Hepatocyte (in vitro differentiated cells): ENCODE measurements at regions not wholly inside any gene's neighbourhood (a gene's known extent, or its start where the extent isn't known, plus 50 kb on each side); places are given as distances from the start of the nearest gene placed in this dataset.

Experiments
- DNase-seq: peaks from one replicate; pipeline ENCODE4 v3.0.0-alpha.2; 2016; ENCODE audit warnings: low spot score
- H2AFZ ChIP-seq: fragments of 200-600 bp; sonication (generic); 2 replicates; pipeline ENCODE4 v1.6.0; 2016; ENCODE audit warnings: antibody characterized with exemption, mild to moderate bottlenecking
- H3K27ac ChIP-seq: fragments of 200-600 bp; sonication (generic); 2 replicates; pipeline ENCODE4 v1.5.1; 2016; ENCODE audit warnings: mild to moderate bottlenecking
- H3K27me3 ChIP-seq: fragments of 200-600 bp; sonication (generic); 2 replicates; pipeline ENCODE4 v1.6.1; 2016
- H3K36me3 ChIP-seq: fragments of 200-600 bp; sonication (generic); replicated peaks from 2 replicates; pipeline ENCODE4 v1.5.1; 2016; ENCODE audit warnings: low read depth; ENCODE audit not compliant: insufficient read depth
- H3K4me1 ChIP-seq: fragments of 200-600 bp; sonication (generic); 2 replicates; pipeline ENCODE4 v1.5.1; 2016; ENCODE audit warnings: mild to moderate bottlenecking, moderate library complexity; ENCODE audit not compliant: insufficient read depth
- H3K4me2 ChIP-seq: fragments of 200-600 bp; sonication (generic); 2 replicates; pipeline ENCODE4 v1.6.0; 2016
- H3K4me3 ChIP-seq: fragments of 200-600 bp; sonication (generic); 2 replicates; pipeline ENCODE4 v1.5.1; 2016; ENCODE audit warnings: mild to moderate bottlenecking
- H3K79me2 ChIP-seq: fragments of 200-600 bp; sonication (generic); 2 replicates; pipeline ENCODE4 v1.6.0; 2017; ENCODE audit warnings: mild to moderate bottlenecking
- H3K9me2 ChIP-seq: fragments of 200-600 bp; sonication (generic); replicated peaks from 2 replicates; pipeline ENCODE4 v1.6.0; 2017; ENCODE audit warnings: mild to moderate bottlenecking; ENCODE audit not compliant: insufficient read depth
- H3K9me3 ChIP-seq: fragments of 200-600 bp; sonication (generic); 2 replicates; pipeline ENCODE4 v1.5.1; 2016; ENCODE audit warnings: low read depth, mild to moderate bottlenecking
- H4K20me1 ChIP-seq: fragments of 200-600 bp; sonication (generic); 2 replicates; pipeline ENCODE4 v1.6.0; 2016; ENCODE audit warnings: mild to moderate bottlenecking; ENCODE audit not compliant: insufficient read depth, poor library complexity, severe bottlenecking
- CTCF ChIP-seq: fragments of 200-600 bp; sonication (generic); IDR thresholded peaks from 2 replicates; pipeline ENCODE4 v1.5.1; 2016; ENCODE audit warnings: antibody characterized with exemption, mild to moderate bottlenecking; ENCODE audit not compliant: poor library complexity
- EZH2 ChIP-seq: fragments of 200-600 bp; sonication (generic); IDR thresholded peaks from 2 replicates; pipeline ENCODE4 v1.6.1; 2016; ENCODE audit warnings: antibody characterized with exemption, mild to moderate bottlenecking, borderline replicate concordance
- EZH2phosphoT487 ChIP-seq: fragments of 200-600 bp; sonication (generic); IDR thresholded peaks from one replicate; pipeline ENCODE4 v1.6.1; 2018; ENCODE audit warnings: antibody characterized with exemption, mild to moderate bottlenecking, low read depth, moderate library complexity; ENCODE audit not compliant: unreplicated experiment, severe bottlenecking
- WGBS: methylation state at CpG from one replicate; pipeline ENCODE4 v1.1.6; 2016; ENCODE audit warnings: low lambda C conversion rate; ENCODE audit errors: missing lambda C conversion rate; 5-methylcytosine and 5-hydroxymethylcytosine counted together

- no peaks in the 10 kb centered on the region for H3K79me2 ChIP-seq
- no peaks in the 10 kb centered on the region for H3K4me1 ChIP-seq
- no peaks in the 10 kb centered on the region for H3K9me2 ChIP-seq
- no peak overlapping the region for H3K27ac ChIP-seq
- no peaks in the 10 kb centered on the region for H3K9me3 ChIP-seq
- no peak overlapping the region for H3K4me2 ChIP-seq
- no peaks in the 10 kb centered on the region for H3K27me3 ChIP-seq
- H4K20me1 ChIP-seq = no peaks in the 10 kb centered on the region
- TF ChIP-seq EZH2 (no peak), CTCF (no peak), EZH2phosphoT487 (no peak)
- no peak for DNase-seq
- 48% methylated on average over 5 of the region's 5 CpGs for WGBS
- no peak overlapping the region for H2AFZ ChIP-seq
- no peaks in the 10 kb centered on the region for H3K36me3 ChIP-seq
- no peak overlapping the region for H3K4me3 ChIP-seq
Observed at GRCh38 chr7:149355390-149356048, 93.5 kb downstream of the ZNF783 start.

DNA sequence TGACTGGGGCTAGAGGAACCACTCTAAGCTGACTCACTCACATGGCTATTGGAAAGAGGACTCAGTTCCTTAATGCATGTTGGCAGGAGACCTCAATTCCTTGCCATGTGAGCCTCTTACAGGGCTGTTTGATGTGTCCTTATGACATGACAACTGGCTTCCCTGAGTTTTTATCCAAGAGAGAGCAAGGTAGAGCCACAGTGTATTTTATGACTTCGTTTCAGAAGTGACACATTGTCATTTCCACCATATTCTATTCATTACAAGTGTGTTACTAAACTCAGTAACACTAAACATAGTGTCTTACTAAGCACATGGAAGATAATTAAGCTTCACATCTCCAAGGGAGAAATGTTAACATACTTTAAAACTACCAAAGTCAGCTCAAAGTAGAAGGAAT is 98.2 kb downstream of the ZNF777 start:
- Histone ChIP-seq H3K9me2 (no peaks in the 10 kb centered on the region), H3K4me2 (no peak overlapping the region), H2AFZ (no peak overlapping the region), H3K27ac (no peak overlapping the region), H3K9me3 (no peaks in the 10 kb centered on the region), H3K79me2 (no peaks in the 10 kb centered on the region), H3K4me3 (no peak overlapping the region), H3K36me3 (no peaks in the 10 kb centered on the region), H3K27me3 (no peaks in the 10 kb centered on the region), H4K20me1 (no peaks in the 10 kb centered on the region), H3K4me1 (no peaks in the 10 kb centered on the region)
- no peak for DNase-seq
- TF ChIP-seq EZH2phosphoT487 = no peak
- no peak for TF ChIP-seq EZH2
- TF ChIP-seq CTCF = no peak
- 44% methylated on average over 1 of the region's 1 CpG for WGBS

- Histone ChIP-seq H3K27ac (no peak overlapping the region), H4K20me1 (no peaks in the 10 kb centered on the region), H3K4me1 (no peaks in the 10 kb centered on the region), H3K4me2 (no peak overlapping the region), H3K9me3 (no peaks in the 10 kb centered on the region), H2AFZ (no peak overlapping the region), H3K79me2 (no peaks in the 10 kb centered on the region), H3K4me3 (no peak overlapping the region), H3K9me2 (no peaks in the 10 kb centered on the region), H3K27me3 (no peaks in the 10 kb centered on the region), H3K36me3 (no peaks in the 10 kb centered on the region)
- no peak for TF ChIP-seq EZH2phosphoT487
- TF ChIP-seq EZH2 = no peak
- no peak for TF ChIP-seq CTCF
- 96% methylated on average over 2 of the region's 2 CpGs for WGBS
- DNase-seq = no peak
Observed at GRCh38 chr7:149367418-149368180, 93.3 kb downstream of the ZNF777 start.
